ENCODE measurements at regions not wholly inside any gene's neighbourhood (a gene's known extent, or its start where the extent isn't known, plus 50 kb on each side); places are given as distances from the start of the nearest gene placed in this dataset.
"Not testable (repeated sequence)": the region's sequence is repeated elsewhere in the genome, so short reads cannot be mapped to it uniquely, and the experiment has no call there.

DNA sequence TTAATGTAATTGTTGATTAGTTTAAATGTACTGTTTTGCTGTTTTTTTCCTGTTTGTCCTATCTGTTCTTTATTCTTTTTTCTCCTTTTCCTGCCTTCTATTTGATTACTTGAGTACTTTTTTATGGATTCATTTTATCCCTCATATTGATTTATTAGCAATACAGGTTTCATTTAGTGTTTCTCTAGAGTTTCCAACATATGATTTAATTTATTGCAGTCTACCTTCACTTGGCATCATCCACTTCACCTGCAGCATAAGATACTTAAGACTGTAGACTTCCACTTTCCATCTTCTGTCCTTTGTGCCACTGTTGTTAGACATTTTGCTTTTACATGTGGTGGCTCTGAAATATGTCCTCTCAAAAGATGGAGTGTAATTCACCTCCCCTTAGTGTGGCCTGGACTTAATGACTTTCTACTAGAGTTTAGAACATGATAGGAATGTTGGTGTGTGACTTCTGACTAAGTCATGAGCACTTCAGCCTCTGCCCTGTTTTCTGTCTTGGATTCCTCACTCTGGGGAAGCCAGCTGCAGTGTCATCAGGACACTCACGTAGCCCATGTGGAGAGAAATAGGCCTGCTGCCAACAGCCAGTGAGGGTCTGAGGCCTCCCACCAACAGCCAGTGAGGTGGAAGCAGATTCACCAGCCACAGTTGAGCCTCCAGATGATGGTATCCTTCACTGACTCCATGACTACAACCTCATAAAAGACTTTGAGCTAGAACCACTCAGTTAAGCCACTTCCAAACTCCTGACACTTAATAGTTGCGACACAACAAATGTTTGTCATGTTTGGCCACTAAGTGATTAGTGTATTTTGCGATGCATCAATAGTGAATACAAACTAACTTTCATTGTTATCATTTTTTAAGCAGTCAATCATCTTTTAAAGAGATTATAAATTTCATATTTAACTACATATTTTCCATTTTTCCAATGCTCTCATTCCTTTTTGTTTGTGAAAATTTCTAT, 643.5 kb upstream of the DPP6 start:
- H3K4me1 Mint-ChIP-seq: no peaks in the 10 kb centered on the region
- no peaks in the 10 kb centered on the region for H3K4me1 ChIP-seq (ENCODE audit: control insufficient read depth in 1 of 2, extremely low read depth in 1 of 2, insufficient read depth in 2 of 2, low read length in 2 of 2)
- peaks cover 12 to 22% (median 17%) of the 10 kb centered on the region in 3 donors for H3K9me3 Mint-ChIP-seq
- H3K4me3 ChIP-seq (ENCODE audit: control insufficient read depth in 1 of 2, extremely low read depth in 1 of 2, low read length in 1 of 2): no peak overlapping the region
- ATAC-seq (replicated peaks in 1 of 4) (no peak), DNase-seq (no peak)
- no peaks in the 10 kb centered on the region for H3K36me3 ChIP-seq (ENCODE audit: control insufficient read depth in 2 of 2, extremely low read depth in 1 of 2, insufficient read depth in 1 of 2, low read length in 1 of 2)
- H3K36me3 Mint-ChIP-seq: no peaks in the 10 kb centered on the region
- 17% methylated on average over 1 of the region's 3 CpGs for WGBS (ENCODE audit: insufficient coverage)
- H3K27ac ChIP-seq (ENCODE audit: low read length): no peak overlapping the region
- H3K9me3 ChIP-seq: no peaks in the 10 kb centered on the region
- H3K27ac Mint-ChIP-seq: no peak overlapping the region
- CTCF ChIA-PET: no interaction called here
- no peaks in the 10 kb centered on the region for H3K27me3 ChIP-seq (replicated peaks in 1 of 2; ENCODE audit: control insufficient read depth in 2 of 2, extremely low read depth in 1 of 2, insufficient read depth in 2 of 2, low read length in 1 of 2)
- no peak overlapping the region for H3K4me3 Mint-ChIP-seq
- POLR2A ChIA-PET: no interaction called here
- H3K27me3 Mint-ChIP-seq: no peaks in the 10 kb centered on the region

DNA sequence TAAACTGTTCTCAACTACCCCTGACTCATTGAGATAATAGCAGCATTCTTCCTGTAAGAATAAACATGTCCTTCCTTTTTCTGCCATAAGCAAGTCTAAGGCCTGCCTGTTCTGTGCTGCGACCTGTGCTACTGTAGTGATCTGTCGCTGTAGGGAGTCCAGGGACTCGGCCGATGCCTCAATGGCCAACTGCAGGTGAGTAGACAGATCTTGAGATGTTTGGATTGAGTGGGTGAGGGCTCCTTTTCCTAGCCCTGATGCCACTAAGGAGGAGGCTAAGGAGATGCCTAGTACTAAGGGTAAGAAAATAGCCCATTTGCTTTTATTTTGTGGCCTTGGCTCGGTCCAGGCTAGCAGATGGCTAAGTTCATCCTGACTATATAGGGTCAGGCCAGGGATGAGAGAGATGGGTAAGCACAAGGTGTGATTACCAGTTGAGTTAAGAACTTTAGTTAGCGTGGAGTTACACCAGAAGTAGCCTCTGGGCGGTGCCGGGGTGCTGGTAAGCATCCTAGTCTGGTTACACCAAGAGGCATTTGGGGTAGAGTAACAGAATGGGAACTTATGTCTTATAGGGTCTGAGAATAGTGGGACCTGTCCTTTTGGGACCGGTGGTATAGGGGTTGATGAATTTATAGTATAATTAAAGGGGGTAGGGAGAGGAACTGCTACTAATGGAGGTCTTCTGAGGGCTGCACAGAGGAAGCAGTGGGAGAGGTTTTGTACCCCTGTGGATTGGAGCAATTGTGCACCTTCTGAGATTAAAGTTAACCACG, 642.4 kb upstream of the DPP6 start:
- H3K36me3 Mint-ChIP-seq; H3K4me1 Mint-ChIP-seq; H3K4me3 ChIP-seq (ENCODE audit: control insufficient read depth in 1 of 2, extremely low read depth in 1 of 2, low read length in 1 of 2); CTCF ChIA-PET; H3K27me3 ChIP-seq (replicated peaks in 1 of 2; ENCODE audit: control insufficient read depth in 2 of 2, extremely low read depth in 1 of 2, insufficient read depth in 2 of 2, low read length in 1 of 2); H3K27ac ChIP-seq (ENCODE audit: low read length); H3K36me3 ChIP-seq (ENCODE audit: control insufficient read depth in 2 of 2, extremely low read depth in 1 of 2, insufficient read depth in 1 of 2, low read length in 1 of 2); H3K4me3 Mint-ChIP-seq; ATAC-seq (replicated peaks in 1 of 4); H3K9me3 ChIP-seq; DNase-seq; POLR2A ChIA-PET; H3K27ac Mint-ChIP-seq; H3K4me1 ChIP-seq (ENCODE audit: control insufficient read depth in 1 of 2, extremely low read depth in 1 of 2, insufficient read depth in 2 of 2, low read length in 2 of 2); H3K27me3 Mint-ChIP-seq: not testable (repeated sequence)
- WGBS (ENCODE audit: insufficient coverage): 88% methylated on average over 5 of the region's 10 CpGs
- H3K9me3 Mint-ChIP-seq: peaks cover 12 to 22% (median 17%) of the 10 kb centered on the region in 3 donors

DNA sequence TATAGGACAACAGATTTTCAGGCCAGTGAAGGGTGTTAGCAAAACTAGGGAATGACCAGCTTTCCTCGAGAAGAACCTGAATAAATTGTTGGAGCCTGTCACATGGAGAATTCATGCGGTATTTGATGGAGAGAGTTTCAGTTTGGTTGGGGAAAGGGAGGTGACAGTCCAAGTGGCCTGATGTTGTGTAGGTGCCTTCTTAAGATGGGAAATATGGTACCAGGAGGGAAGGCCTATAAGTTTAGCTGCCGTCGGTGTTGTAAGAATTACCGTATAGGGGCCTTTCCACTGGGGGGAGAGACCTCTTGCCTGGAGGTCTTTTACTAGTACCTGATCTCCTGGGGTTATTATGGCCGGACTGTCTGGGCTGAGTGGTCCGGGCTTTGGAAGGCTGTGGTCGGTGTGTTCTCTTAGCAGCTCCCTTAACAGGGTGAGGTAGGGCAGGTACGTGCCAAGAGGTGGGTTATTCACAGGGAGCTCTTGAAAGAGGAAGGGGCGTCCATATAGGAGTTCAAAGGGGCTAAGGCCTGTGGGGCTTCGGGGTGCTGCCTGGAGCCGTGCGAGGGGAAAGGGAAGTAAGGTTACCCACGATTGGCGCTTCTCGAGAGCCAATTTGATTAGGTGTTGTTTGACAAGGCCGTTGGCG, 641.1 kb upstream of the DPP6 start:
- CTCF ChIA-PET; H3K4me3 ChIP-seq (ENCODE audit: control insufficient read depth in 1 of 2, extremely low read depth in 1 of 2, low read length in 1 of 2); H3K9me3 ChIP-seq; H3K27me3 Mint-ChIP-seq; DNase-seq; H3K27me3 ChIP-seq (replicated peaks in 1 of 2; ENCODE audit: control insufficient read depth in 2 of 2, extremely low read depth in 1 of 2, insufficient read depth in 2 of 2, low read length in 1 of 2); H3K4me3 Mint-ChIP-seq; H3K27ac ChIP-seq (ENCODE audit: low read length); H3K4me1 Mint-ChIP-seq; POLR2A ChIA-PET; H3K36me3 ChIP-seq (ENCODE audit: control insufficient read depth in 2 of 2, extremely low read depth in 1 of 2, insufficient read depth in 1 of 2, low read length in 1 of 2); H3K4me1 ChIP-seq (ENCODE audit: control insufficient read depth in 1 of 2, extremely low read depth in 1 of 2, insufficient read depth in 2 of 2, low read length in 2 of 2); H3K36me3 Mint-ChIP-seq; ATAC-seq (replicated peaks in 1 of 4); H3K27ac Mint-ChIP-seq: not testable (repeated sequence)
- H3K9me3 Mint-ChIP-seq: peaks cover 12 to 29% (median 17%) of the 10 kb centered on the region in 3 donors
- 87% methylated on average over 18 of the region's 18 CpGs for WGBS (ENCODE audit: insufficient coverage)

- peaks cover 12 to 29% (median 17%) of the 10 kb centered on the region in 3 donors for H3K9me3 Mint-ChIP-seq
- H3K4me3 ChIP-seq (ENCODE audit: control insufficient read depth in 1 of 2, extremely low read depth in 1 of 2, low read length in 1 of 2); CTCF ChIA-PET; H3K9me3 ChIP-seq; H3K36me3 Mint-ChIP-seq; H3K27ac Mint-ChIP-seq; H3K36me3 ChIP-seq (ENCODE audit: control insufficient read depth in 2 of 2, extremely low read depth in 1 of 2, insufficient read depth in 1 of 2, low read length in 1 of 2); DNase-seq; H3K4me3 Mint-ChIP-seq; ATAC-seq (replicated peaks in 1 of 4); H3K27me3 ChIP-seq (replicated peaks in 1 of 2; ENCODE audit: control insufficient read depth in 2 of 2, extremely low read depth in 1 of 2, insufficient read depth in 2 of 2, low read length in 1 of 2); H3K4me1 ChIP-seq (ENCODE audit: control insufficient read depth in 1 of 2, extremely low read depth in 1 of 2, insufficient read depth in 2 of 2, low read length in 2 of 2); H3K4me1 Mint-ChIP-seq; H3K27me3 Mint-ChIP-seq; H3K27ac ChIP-seq (ENCODE audit: low read length); POLR2A ChIA-PET: not testable (repeated sequence)
- WGBS (ENCODE audit: insufficient coverage): 93% methylated on average over 18 of the region's 26 CpGs
These were observed 639.9 kb upstream of the DPP6 start for GRCh38 chr7:153412114-153412823.

GRCh38 chr7:153412824-153413198, 639.4 kb upstream of the DPP6 start:
- H3K4me3 Mint-ChIP-seq; POLR2A ChIA-PET; H3K27me3 Mint-ChIP-seq; H3K36me3 ChIP-seq (ENCODE audit: control insufficient read depth in 2 of 2, extremely low read depth in 1 of 2, insufficient read depth in 1 of 2, low read length in 1 of 2); CTCF ChIA-PET; H3K4me3 ChIP-seq (ENCODE audit: control insufficient read depth in 1 of 2, extremely low read depth in 1 of 2, low read length in 1 of 2); H3K9me3 ChIP-seq; H3K27me3 ChIP-seq (replicated peaks in 1 of 2; ENCODE audit: control insufficient read depth in 2 of 2, extremely low read depth in 1 of 2, insufficient read depth in 2 of 2, low read length in 1 of 2); H3K27ac ChIP-seq (ENCODE audit: low read length); H3K27ac Mint-ChIP-seq; H3K36me3 Mint-ChIP-seq; ATAC-seq (replicated peaks in 1 of 4); DNase-seq; H3K4me1 Mint-ChIP-seq; H3K4me1 ChIP-seq (ENCODE audit: control insufficient read depth in 1 of 2, extremely low read depth in 1 of 2, insufficient read depth in 2 of 2, low read length in 2 of 2): not testable (repeated sequence)
- H3K9me3 Mint-ChIP-seq: peaks cover 12 to 30% (median 17%) of the 10 kb centered on the region in 3 donors
- 94% methylated on average over 6 of the region's 16 CpGs for WGBS (ENCODE audit: insufficient coverage)

DNA sequence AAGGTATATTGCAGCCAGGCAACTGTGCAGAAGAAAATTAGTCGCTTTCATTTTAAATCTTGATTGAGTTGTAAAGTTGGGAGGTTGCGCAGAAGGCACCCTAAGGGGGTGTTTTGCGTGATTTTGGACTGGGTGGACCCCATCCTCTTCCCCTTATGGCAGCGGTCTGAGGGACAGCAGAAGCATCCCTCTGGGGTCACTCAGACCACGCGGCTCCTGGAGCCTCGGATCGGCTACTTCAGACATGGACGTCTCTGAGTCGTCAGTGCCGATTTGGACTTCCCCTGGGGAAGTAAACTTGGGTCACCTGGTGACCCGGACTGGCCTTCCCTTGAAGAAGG, 639.0 kb upstream of the DPP6 start:
- H3K4me3 Mint-ChIP-seq: no peak overlapping the region
- no peak overlapping the region for H3K27ac ChIP-seq (ENCODE audit: low read length)
- H3K4me1 ChIP-seq (ENCODE audit: control insufficient read depth in 1 of 2, extremely low read depth in 1 of 2, insufficient read depth in 2 of 2, low read length in 2 of 2): no peaks in the 10 kb centered on the region
- H3K27me3 Mint-ChIP-seq: no peaks in the 10 kb centered on the region
- WGBS (ENCODE audit: insufficient coverage): 97% methylated on average over 9 of the region's 12 CpGs
- ChIA-PET POLR2A (no interaction called here), CTCF (no interaction called here)
- no peak overlapping the region for H3K4me3 ChIP-seq (ENCODE audit: control insufficient read depth in 1 of 2, extremely low read depth in 1 of 2, low read length in 1 of 2)
- H3K36me3 Mint-ChIP-seq: no peaks in the 10 kb centered on the region
- no peaks in the 10 kb centered on the region for H3K36me3 ChIP-seq (ENCODE audit: control insufficient read depth in 2 of 2, extremely low read depth in 1 of 2, insufficient read depth in 1 of 2, low read length in 1 of 2)
- no peaks in the 10 kb centered on the region for H3K27me3 ChIP-seq (replicated peaks in 1 of 2; ENCODE audit: control insufficient read depth in 2 of 2, extremely low read depth in 1 of 2, insufficient read depth in 2 of 2, low read length in 1 of 2)
- DNase-seq (no peak), ATAC-seq (replicated peaks in 1 of 4) (no peak)
- H3K9me3 Mint-ChIP-seq: peaks cover 15 to 34% (median 17%) of the 10 kb centered on the region in 3 donors
- H3K4me1 Mint-ChIP-seq: no peaks in the 10 kb centered on the region
- H3K27ac Mint-ChIP-seq: no peak overlapping the region
- H3K9me3 ChIP-seq: no peaks in the 10 kb centered on the region

Measured in T-cell (primary cell).